ENCODE measurements at regions not wholly inside any gene's neighbourhood (a gene's known extent, or its start where the extent isn't known, plus 50 kb on each side); places are given as distances from the start of the nearest gene placed in this dataset.

DNA sequence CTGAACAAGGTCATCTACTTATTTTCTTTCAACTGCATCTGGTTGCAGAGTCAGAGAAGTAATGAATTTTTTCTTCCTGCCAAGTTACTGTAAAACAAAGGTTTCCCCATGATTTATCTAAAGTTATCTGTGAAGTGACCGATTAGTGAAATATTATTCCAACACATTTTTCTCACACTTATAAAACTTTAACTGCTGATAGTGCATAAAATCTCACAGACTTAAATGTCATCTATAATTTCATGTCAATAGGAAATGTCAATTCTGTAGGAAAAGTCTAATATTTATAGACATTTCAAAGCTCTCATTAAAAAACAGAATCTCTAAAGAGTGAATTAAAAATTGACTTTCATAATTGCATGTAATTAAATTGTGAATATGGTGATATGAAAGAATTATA lies 397.2 kb downstream of the SLITRK1 start:
- TF ChIP-seq EZH2 (IDR thresholded peaks at IDR 0.05; ENCODE audit: low read length, unreplicated experiment): no peak
- no peak for TF ChIP-seq CTCF (conservative IDR thresholded peaks at IDR 0.05; ENCODE audit: low read depth, low read length)
- no peak for TF ChIP-seq EZH2phosphoT487 (IDR thresholded peaks at IDR 0.05; ENCODE audit: borderline replicate concordance, low read length)
